IPS-18a (cell line): ENCODE measurements at regions not wholly inside any gene's neighbourhood (a gene's known extent, or its start where the extent isn't known, plus 50 kb on each side); places are given as distances from the start of the nearest gene placed in this dataset.

Experiments used
- H3K27ac ChIP-seq: one replicate; pipeline ENCODE4 v1.5.1; 2013; ENCODE audit warnings: low read length
- H3K27me3 ChIP-seq: one replicate; pipeline ENCODE4 v1.6.1; 2013; ENCODE audit warnings: mild to moderate bottlenecking, low read length; ENCODE audit not compliant: control insufficient read depth, insufficient read depth
- H3K36me3 ChIP-seq: one replicate; pipeline ENCODE4 v1.6.1; 2013; ENCODE audit warnings: low read depth, low read length; ENCODE audit not compliant: control insufficient read depth
- H3K4me1 ChIP-seq: one replicate; pipeline ENCODE4 v1.6.1; 2013; ENCODE audit warnings: low read depth, low read length; ENCODE audit not compliant: control insufficient read depth
- H3K4me3 ChIP-seq: one replicate; pipeline ENCODE4 v1.5.1; 2013; ENCODE audit warnings: low read length
- H3K9ac ChIP-seq: one replicate; pipeline ENCODE4 v1.6.1; 2013; ENCODE audit warnings: mild to moderate bottlenecking, low read length, moderate library complexity
- H3K9me3 ChIP-seq: one replicate; pipeline ENCODE4 v1.6.1; 2013; ENCODE audit warnings: low read depth, low read length; ENCODE audit not compliant: control insufficient read depth

- H3K9ac ChIP-seq = no peak overlapping the region
- H3K9me3 ChIP-seq = no peaks in the 10 kb centered on the region
- no peak overlapping the region for H3K27ac ChIP-seq
- H3K36me3 ChIP-seq = no peaks in the 10 kb centered on the region
- no peaks in the 10 kb centered on the region for H3K27me3 ChIP-seq
- no peaks in the 10 kb centered on the region for H3K4me1 ChIP-seq
- no peak overlapping the region for H3K4me3 ChIP-seq
Measured at GRCh38 chr12:77777274-77777673, 53.4 kb upstream of the NAV3 start.

GRCh38 chr12:77774761-77775160 lies 55.9 kb upstream of the NAV3 start:
- Histone ChIP-seq H3K9ac (no peak overlapping the region), H3K27me3 (no peaks in the 10 kb centered on the region), H3K36me3 (no peaks in the 10 kb centered on the region), H3K4me3 (no peak overlapping the region), H3K27ac (no peak overlapping the region), H3K4me1 (no peaks in the 10 kb centered on the region), H3K9me3 (no peaks in the 10 kb centered on the region)

GRCh38 chr12:77772676-77773298 lies 57.9 kb upstream of the NAV3 start:
- no peak overlapping the region for H3K27ac ChIP-seq
- no peaks in the 10 kb centered on the region for H3K4me1 ChIP-seq
- no peak overlapping the region for H3K9ac ChIP-seq
- H3K36me3 ChIP-seq = no peaks in the 10 kb centered on the region
- no peaks in the 10 kb centered on the region for H3K9me3 ChIP-seq
- no peaks in the 10 kb centered on the region for H3K27me3 ChIP-seq
- H3K4me3 ChIP-seq = no peak overlapping the region

- peaks cover 4% of the 10 kb centered on the region for H3K4me1 ChIP-seq
- H3K9me3 ChIP-seq = no peaks in the 10 kb centered on the region
- H3K36me3 ChIP-seq = no peaks in the 10 kb centered on the region
- no peak overlapping the region for H3K9ac ChIP-seq
- H3K27me3 ChIP-seq = no peaks in the 10 kb centered on the region
- no peak overlapping the region for H3K27ac ChIP-seq
- no peak overlapping the region for H3K4me3 ChIP-seq
Measured at GRCh38 chr12:77768558-77768957, 62.1 kb upstream of the NAV3 start.

GRCh38 chr12:77767756-77768343 lies 62.8 kb upstream of the NAV3 start:
- no peaks in the 10 kb centered on the region for H3K36me3 ChIP-seq
- no peak overlapping the region for H3K4me3 ChIP-seq
- H3K27me3 ChIP-seq = no peaks in the 10 kb centered on the region
- H3K4me1 ChIP-seq = peaks cover 4% of the 10 kb centered on the region
- no peak overlapping the region for H3K27ac ChIP-seq
- no peak overlapping the region for H3K9ac ChIP-seq
- H3K9me3 ChIP-seq = no peaks in the 10 kb centered on the region

GRCh38 chr12:77767335-77767734 lies 63.4 kb upstream of the NAV3 start:
- Histone ChIP-seq H3K27ac (no peak overlapping the region), H3K27me3 (no peaks in the 10 kb centered on the region), H3K9ac (no peak overlapping the region), H3K36me3 (no peaks in the 10 kb centered on the region), H3K9me3 (no peaks in the 10 kb centered on the region), H3K4me1 (peaks cover 4% of the 10 kb centered on the region), H3K4me3 (no peak overlapping the region)

GRCh38 chr12:77766224-77766623 lies 64.5 kb upstream of the NAV3 start:
- H3K36me3 ChIP-seq = no peaks in the 10 kb centered on the region
- H3K9me3 ChIP-seq = no peaks in the 10 kb centered on the region
- peaks cover 4% of the 10 kb centered on the region for H3K4me1 ChIP-seq
- H3K9ac ChIP-seq = no peak overlapping the region
- H3K27me3 ChIP-seq = no peaks in the 10 kb centered on the region
- no peak overlapping the region for H3K27ac ChIP-seq
- H3K4me3 ChIP-seq = no peak overlapping the region

GRCh38 chr12:77761286-77761685 lies 69.4 kb upstream of the NAV3 start:
- no peak overlapping the region for H3K9ac ChIP-seq
- no peaks in the 10 kb centered on the region for H3K27me3 ChIP-seq
- H3K4me3 ChIP-seq = no peak overlapping the region

GRCh38 chr12:77760271-77761025 lies 70.2 kb upstream of the NAV3 start:
- Histone ChIP-seq H3K4me1 (peaks cover 11% of the 10 kb centered on the region), H3K4me3 (no peak overlapping the region), H3K9me3 (no peaks in the 10 kb centered on the region), H3K27ac (no peak overlapping the region), H3K36me3 (no peaks in the 10 kb centered on the region), H3K27me3 (no peaks in the 10 kb centered on the region), H3K9ac (no peak overlapping the region)

More at GRCh38 chr12:77761286-77761685, 69.4 kb upstream of the NAV3 start:
- Histone ChIP-seq H3K9me3 (no peaks in the 10 kb centered on the region), H3K36me3 (no peaks in the 10 kb centered on the region), H3K27ac (no peak overlapping the region), H3K4me1 (peaks cover 11% of the 10 kb centered on the region)

- H3K9me3 ChIP-seq = no peaks in the 10 kb centered on the region
- no peak overlapping the region for H3K27ac ChIP-seq
- H3K4me3 ChIP-seq = no peak overlapping the region
- no peaks in the 10 kb centered on the region for H3K27me3 ChIP-seq
- H3K4me1 ChIP-seq = no peaks in the 10 kb centered on the region
- no peak overlapping the region for H3K9ac ChIP-seq
- H3K36me3 ChIP-seq = no peaks in the 10 kb centered on the region
Measured at GRCh38 chr12:77754086-77754485, 76.6 kb upstream of the NAV3 start.

GRCh38 chr12:77751939-77752338 lies 78.8 kb upstream of the NAV3 start:
- H3K36me3 ChIP-seq = no peaks in the 10 kb centered on the region
- H3K9me3 ChIP-seq = no peaks in the 10 kb centered on the region
- no peaks in the 10 kb centered on the region for H3K27me3 ChIP-seq
- no peaks in the 10 kb centered on the region for H3K4me1 ChIP-seq
- no peak overlapping the region for H3K27ac ChIP-seq
- no peak overlapping the region for H3K4me3 ChIP-seq
- no peak overlapping the region for H3K9ac ChIP-seq

- Histone ChIP-seq H3K9me3 (no peaks in the 10 kb centered on the region), H3K9ac (no peak overlapping the region), H3K36me3 (no peaks in the 10 kb centered on the region), H3K27me3 (no peaks in the 10 kb centered on the region), H3K4me3 (no peak overlapping the region), H3K4me1 (no peaks in the 10 kb centered on the region), H3K27ac (no peak overlapping the region)
Measured at GRCh38 chr12:77746096-77746495, 84.6 kb upstream of the NAV3 start.
